Thymus (tissue), 11 donors: ENCODE measurements at regions not wholly inside any gene's neighbourhood (a gene's known extent, or its start where the extent isn't known, plus 50 kb on each side); places are given as distances from the start of the nearest gene placed in this dataset.
A peak's percentile ranks its signal among the peaks of the same experiment; 100 is the strongest.

Experiments
- DNase-seq, 9 donors: peaks; one replicate each; pipeline ENCODE4 v3.0.0-alpha.2; 2013; ENCODE audit warnings: low spot score in 9 of 9, low read depth in 6 of 9, missing footprints in 1 of 9
- H3K27ac ChIP-seq, 2 donors: one replicate each; pipeline ENCODE4 v1.5.1; 2013; ENCODE audit warnings: control low read depth in 1 of 2, low read depth in 1 of 2, low read length in 1 of 2, mild to moderate bottlenecking in 1 of 2, moderate library complexity in 1 of 2
- H3K27me3 ChIP-seq, 2 donors: one replicate each; pipeline ENCODE4 v1.5.1; 2013; ENCODE audit warnings: low read length in 1 of 2; ENCODE audit not compliant: control insufficient read depth in 2 of 2, insufficient read depth in 1 of 2
- H3K36me3 ChIP-seq, 2 donors: one replicate each; pipeline ENCODE4 v1.5.1; 2013; ENCODE audit warnings: low read length in 1 of 2, mild to moderate bottlenecking in 1 of 2, moderate library complexity in 1 of 2; ENCODE audit not compliant: control insufficient read depth in 2 of 2, insufficient read depth in 2 of 2
- H3K4me1 ChIP-seq, 2 donors: one replicate each; pipeline ENCODE4 v1.5.1; 2013; ENCODE audit warnings: low read length in 2 of 2; ENCODE audit not compliant: control insufficient read depth in 2 of 2, insufficient read depth in 2 of 2
- H3K4me3 ChIP-seq, 2 donors: one replicate each; pipeline ENCODE4 v1.5.1; 2013; ENCODE audit warnings: low read length in 2 of 2, control low read depth in 1 of 2, mild to moderate bottlenecking in 1 of 2
- H3K9me3 ChIP-seq, 2 donors: one replicate each; pipeline ENCODE4 v1.5.1; 2013; ENCODE audit warnings: low read length in 1 of 2, mild to moderate bottlenecking in 1 of 2; ENCODE audit not compliant: control insufficient read depth in 2 of 2, insufficient read depth in 1 of 2
- WGBS: extraction: QIAGEN DNeasy Blood & Tissue Kit; methylation state at CpG from one replicate; pipeline ENCODE4 v1.1.7; 2013; 5-methylcytosine and 5-hydroxymethylcytosine counted together
- donor health status: healthy.

- no peak for DNase-seq
- no peak overlapping the region for H3K4me3 ChIP-seq
- no peak overlapping the region for H3K27ac ChIP-seq
- WGBS: 90% methylated on average over 4 of the region's 4 CpGs
- no peaks in the 10 kb centered on the region for H3K36me3 ChIP-seq
- no peaks in the 10 kb centered on the region for H3K27me3 ChIP-seq
- H3K4me1 ChIP-seq: no peaks in the 10 kb centered on the region
- no peaks in the 10 kb centered on the region for H3K9me3 ChIP-seq
These were observed 73.5 kb upstream of the CAMK1G start for GRCh38 chr1:209510063-209510462.

DNA sequence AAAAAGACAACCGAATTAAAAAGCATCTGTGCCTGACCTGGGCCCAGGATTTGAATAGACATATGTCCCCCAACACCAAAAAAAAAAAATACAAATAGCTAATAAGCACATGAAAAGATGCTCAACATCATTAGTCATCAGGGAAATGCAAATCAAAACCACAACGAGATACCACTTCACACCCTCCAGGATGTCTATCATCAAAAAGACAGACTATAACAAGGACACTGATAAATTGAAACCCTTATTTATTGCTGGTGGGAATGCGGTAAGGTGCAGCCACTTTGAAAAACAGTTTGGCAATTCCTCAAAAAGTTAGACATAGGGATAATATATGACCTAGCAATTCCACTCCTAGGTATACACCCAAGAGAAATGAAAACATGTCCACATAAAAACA lies 72.3 kb upstream of the CAMK1G start:
- WGBS: 71% methylated on average over 3 of the region's 3 CpGs
- H3K4me1 ChIP-seq: no peaks in the 10 kb centered on the region
- H3K9me3 ChIP-seq: no peaks in the 10 kb centered on the region
- H3K36me3 ChIP-seq: no peaks in the 10 kb centered on the region
- H3K27me3 ChIP-seq: no peaks in the 10 kb centered on the region
- no peak overlapping the region for H3K27ac ChIP-seq
- no peak overlapping the region for H3K4me3 ChIP-seq
- DNase-seq: no peak

DNA sequence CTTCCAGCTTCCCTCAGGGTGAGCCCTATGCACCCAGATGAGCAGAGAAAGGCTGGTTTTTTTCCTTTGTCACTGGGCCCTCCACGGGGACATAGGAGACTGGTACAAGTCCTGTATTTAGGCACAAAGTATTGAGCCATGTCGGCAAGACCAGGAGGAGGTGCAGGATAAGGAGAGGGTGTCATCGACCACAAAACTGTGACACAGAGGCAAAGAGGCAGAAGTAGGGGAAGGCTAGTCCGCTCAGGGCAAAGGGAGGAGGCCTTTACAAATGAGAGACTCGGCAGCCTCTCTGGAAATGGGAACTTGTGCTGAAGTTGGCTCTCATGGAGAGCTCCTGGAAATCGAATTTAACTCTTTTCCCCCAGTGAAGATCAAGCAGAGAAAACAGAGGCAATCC lies 70.7 kb upstream of the CAMK1G start:
- no peak for DNase-seq
- Histone ChIP-seq H3K4me1 (no peaks in the 10 kb centered on the region), H3K36me3 (no peaks in the 10 kb centered on the region), H3K9me3 (no peaks in the 10 kb centered on the region), H3K4me3 (no peak overlapping the region), H3K27ac (no peak overlapping the region), H3K27me3 (no peaks in the 10 kb centered on the region)
- 84% methylated on average over 6 of the region's 6 CpGs for WGBS

- 77% methylated on average over 5 of the region's 5 CpGs for WGBS
- H3K9me3 ChIP-seq: no peaks in the 10 kb centered on the region
- no peaks in the 10 kb centered on the region for H3K36me3 ChIP-seq
- no peak overlapping the region for H3K4me3 ChIP-seq
- DNase-seq: peak in 2 of 9 donors; percentile 4 to 15
- no peaks in the 10 kb centered on the region for H3K27me3 ChIP-seq
- H3K27ac ChIP-seq: no peak overlapping the region
- H3K4me1 ChIP-seq: no peaks in the 10 kb centered on the region
These were observed 70.3 kb upstream of the CAMK1G start for GRCh38 chr1:209513226-209513625.

GRCh38 chr1:209516771-209517680 lies 66.5 kb upstream of the CAMK1G start:
- no peaks in the 10 kb centered on the region for H3K4me1 ChIP-seq
- H3K27me3 ChIP-seq: no peaks in the 10 kb centered on the region
- no peak for DNase-seq
- no peak overlapping the region for H3K4me3 ChIP-seq
- no peaks in the 10 kb centered on the region for H3K9me3 ChIP-seq
- 88% methylated on average over 10 of the region's 10 CpGs for WGBS
- no peak overlapping the region for H3K27ac ChIP-seq
- H3K36me3 ChIP-seq: no peaks in the 10 kb centered on the region

GRCh38 chr1:209517681-209518050 lies 65.8 kb upstream of the CAMK1G start:
- no peaks in the 10 kb centered on the region for H3K27me3 ChIP-seq
- no peak overlapping the region for H3K27ac ChIP-seq
- no peaks in the 10 kb centered on the region for H3K4me1 ChIP-seq
- no peaks in the 10 kb centered on the region for H3K36me3 ChIP-seq
- H3K9me3 ChIP-seq: no peaks in the 10 kb centered on the region
- 80% methylated on average over 2 of the region's 2 CpGs for WGBS
- no peak overlapping the region for H3K4me3 ChIP-seq
- DNase-seq: no peak

GRCh38 chr1:209519786-209520185 lies 63.7 kb upstream of the CAMK1G start:
- no peak for DNase-seq
- WGBS: 94% methylated on average over 4 of the region's 4 CpGs
- Histone ChIP-seq H3K4me3 (no peak overlapping the region), H3K27ac (no peak overlapping the region), H3K4me1 (no peaks in the 10 kb centered on the region), H3K36me3 (no peaks in the 10 kb centered on the region), H3K9me3 (no peaks in the 10 kb centered on the region), H3K27me3 (no peaks in the 10 kb centered on the region)

- H3K4me1 ChIP-seq: no peaks in the 10 kb centered on the region
- H3K36me3 ChIP-seq: no peaks in the 10 kb centered on the region
- no peak for DNase-seq
- H3K9me3 ChIP-seq: no peaks in the 10 kb centered on the region
- no peak overlapping the region for H3K4me3 ChIP-seq
- H3K27me3 ChIP-seq: no peaks in the 10 kb centered on the region
- no peak overlapping the region for H3K27ac ChIP-seq
- 95% methylated on average over 3 of the region's 3 CpGs for WGBS
These were observed 60.7 kb upstream of the CAMK1G start for GRCh38 chr1:209522826-209523225.

- no peak overlapping the region for H3K27ac ChIP-seq
- no peak for DNase-seq
- no peaks in the 10 kb centered on the region for H3K9me3 ChIP-seq
- H3K4me1 ChIP-seq: no peaks in the 10 kb centered on the region
- H3K36me3 ChIP-seq: no peaks in the 10 kb centered on the region
- H3K4me3 ChIP-seq: no peak overlapping the region
- H3K27me3 ChIP-seq: no peaks in the 10 kb centered on the region
- WGBS: 94% methylated on average over 2 of the region's 2 CpGs
These were observed 57.4 kb upstream of the CAMK1G start for GRCh38 chr1:209526137-209526536.
